ENCODE measurements at regions not wholly inside any gene's neighbourhood (a gene's known extent, or its start where the extent isn't known, plus 50 kb on each side); places are given as distances from the start of the nearest gene placed in this dataset.
"Not testable (repeated sequence)": the region's sequence is repeated elsewhere in the genome, so short reads cannot be mapped to it uniquely, and the experiment has no call there.

DNA sequence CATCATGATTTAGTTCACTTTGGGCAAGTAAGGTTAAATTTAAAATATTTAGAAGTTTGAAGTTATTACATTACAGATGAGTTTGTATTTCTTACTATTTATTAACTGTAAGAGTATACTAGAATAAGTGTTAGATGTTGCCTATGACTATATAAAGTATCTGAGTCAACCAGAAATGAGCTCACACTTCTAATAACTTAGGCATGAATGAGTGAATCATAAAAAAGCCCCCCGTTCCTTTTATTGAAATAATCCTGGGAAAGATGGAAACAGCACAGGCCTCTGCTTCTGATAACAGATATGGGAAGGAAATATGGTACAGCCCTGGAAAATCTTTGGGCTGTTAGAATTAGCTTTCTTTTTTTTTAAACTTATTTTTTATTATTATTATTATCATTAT lies 66.6 kb upstream of the TGFBR2 start:
- Mint-ChIP-seq H3K27me3 (ENCODE audit: insufficient read depth) (no peaks in the 10 kb centered on the region), H3K27ac (no peak overlapping the region), H3K9me3 (peaks cover 4% of the 10 kb centered on the region), H3K4me3 (no peak overlapping the region), H3K4me1 (no peaks in the 10 kb centered on the region), H3K36me3 (ENCODE audit: low read depth) (no peaks in the 10 kb centered on the region)
- no peaks in the 10 kb centered on the region for H3K36me3 ChIP-seq (ENCODE audit: control insufficient read depth, insufficient read depth, low read length)
- no peaks in the 10 kb centered on the region for H3K27me3 ChIP-seq (ENCODE audit: control insufficient read depth, insufficient read depth, low read length, poor library complexity, severe bottlenecking)
- no peaks in the 10 kb centered on the region for H3K9me3 ChIP-seq (ENCODE audit: control insufficient read depth, low read length)
- 100% methylated on average over 1 of the region's 1 CpG for WGBS, 2 experiments (ENCODE audit: insufficient coverage in 1 of 2, insufficient read length in 1 of 2)
- H3K4me3 ChIP-seq (ENCODE audit: low read length): no peak overlapping the region
- DNase-seq: no peak
- H3K4me1 ChIP-seq (ENCODE audit: control insufficient read depth, insufficient read depth, low read length): no peaks in the 10 kb centered on the region
- H3K9ac ChIP-seq (ENCODE audit: extremely low read depth, low read length, poor library complexity, severe bottlenecking): no peak overlapping the region
- no peak overlapping the region for H3K27ac ChIP-seq (ENCODE audit: low read depth, low read length)
- TF ChIP-seq, protein P1, sequence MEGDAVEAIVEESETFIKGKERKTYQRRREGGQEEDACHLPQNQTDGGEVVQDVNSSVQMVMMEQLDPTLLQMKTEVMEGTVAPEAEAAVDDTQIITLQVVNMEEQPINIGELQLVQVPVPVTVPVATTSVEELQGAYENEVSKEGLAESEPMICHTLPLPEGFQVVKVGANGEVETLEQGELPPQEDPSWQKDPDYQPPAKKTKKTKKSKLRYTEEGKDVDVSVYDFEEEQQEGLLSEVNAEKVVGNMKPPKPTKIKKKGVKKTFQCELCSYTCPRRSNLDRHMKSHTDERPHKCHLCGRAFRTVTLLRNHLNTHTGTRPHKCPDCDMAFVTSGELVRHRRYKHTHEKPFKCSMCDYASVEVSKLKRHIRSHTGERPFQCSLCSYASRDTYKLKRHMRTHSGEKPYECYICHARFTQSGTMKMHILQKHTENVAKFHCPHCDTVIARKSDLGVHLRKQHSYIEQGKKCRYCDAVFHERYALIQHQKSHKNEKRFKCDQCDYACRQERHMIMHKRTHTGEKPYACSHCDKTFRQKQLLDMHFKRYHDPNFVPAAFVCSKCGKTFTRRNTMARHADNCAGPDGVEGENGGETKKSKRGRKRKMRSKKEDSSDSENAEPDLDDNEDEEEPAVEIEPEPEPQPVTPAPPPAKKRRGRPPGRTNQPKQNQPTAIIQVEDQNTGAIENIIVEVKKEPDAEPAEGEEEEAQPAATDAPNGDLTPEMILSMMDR (conservative IDR thresholded peaks at IDR 0.05): no peak

DNA sequence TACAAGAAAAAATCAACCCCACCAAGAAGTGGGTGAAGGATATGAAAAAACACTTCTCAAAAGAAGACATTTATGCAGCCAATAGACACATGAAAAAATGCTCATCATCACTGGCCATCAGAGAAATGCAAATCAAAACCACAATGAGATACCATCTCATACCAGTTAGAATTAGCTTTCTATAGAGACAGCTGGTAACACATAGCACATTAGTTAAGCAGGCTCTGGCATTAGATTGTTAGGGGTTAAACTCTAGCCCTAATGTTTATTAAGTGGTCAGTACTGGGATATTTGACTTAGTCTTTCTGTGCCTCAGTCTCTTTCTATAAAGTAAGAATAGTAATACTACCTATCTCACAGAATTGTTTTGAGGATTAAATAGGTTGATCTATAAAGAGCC lies 65.2 kb upstream of the TGFBR2 start:
- not testable (repeated sequence) for H3K36me3 Mint-ChIP-seq (ENCODE audit: low read depth); H3K4me1 Mint-ChIP-seq; H3K9ac ChIP-seq (ENCODE audit: extremely low read depth, low read length, poor library complexity, severe bottlenecking); H3K27me3 ChIP-seq (ENCODE audit: control insufficient read depth, insufficient read depth, low read length, poor library complexity, severe bottlenecking); DNase-seq; H3K27ac ChIP-seq (ENCODE audit: low read depth, low read length); H3K4me1 ChIP-seq (ENCODE audit: control insufficient read depth, insufficient read depth, low read length); H3K27ac Mint-ChIP-seq; H3K9me3 ChIP-seq (ENCODE audit: control insufficient read depth, low read length); H3K4me3 ChIP-seq (ENCODE audit: low read length); H3K9me3 Mint-ChIP-seq; H3K4me3 Mint-ChIP-seq; H3K36me3 ChIP-seq (ENCODE audit: control insufficient read depth, insufficient read depth, low read length); H3K27me3 Mint-ChIP-seq (ENCODE audit: insufficient read depth)

DNA sequence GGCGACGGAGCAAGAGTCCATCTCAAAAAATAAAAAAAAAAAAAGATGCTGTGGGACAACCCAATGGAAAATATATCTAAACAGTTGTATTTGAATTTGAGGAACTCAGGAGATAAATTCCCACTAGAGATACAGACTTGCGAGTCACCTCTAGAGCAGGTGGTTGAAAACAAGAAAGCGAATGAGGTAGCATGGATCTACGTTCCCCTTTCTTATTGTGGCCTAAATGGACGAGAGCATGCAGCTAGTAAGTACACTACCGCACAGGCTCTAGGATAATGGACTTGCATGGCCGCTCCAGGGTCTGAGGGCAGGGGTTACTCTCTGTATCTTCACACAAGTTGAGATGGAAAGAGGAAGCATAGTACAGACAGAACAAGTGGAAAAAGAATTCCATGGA lies 63.5 kb upstream of the TGFBR2 start:
- H3K4me3 ChIP-seq (ENCODE audit: low read length): no peak overlapping the region
- H3K9me3 ChIP-seq (ENCODE audit: control insufficient read depth, low read length): no peaks in the 10 kb centered on the region
- 92 to 94% methylated on average over 6 to 8 of the region's 8 CpGs for WGBS, 2 experiments (ENCODE audit: insufficient coverage in 1 of 2, insufficient read length in 1 of 2)
- no peaks in the 10 kb centered on the region for H3K4me1 ChIP-seq (ENCODE audit: control insufficient read depth, insufficient read depth, low read length)
- H3K9ac ChIP-seq (ENCODE audit: extremely low read depth, low read length, poor library complexity, severe bottlenecking): no peak overlapping the region
- TF ChIP-seq, protein P1 (conservative IDR thresholded peaks at IDR 0.05): no peak
- Mint-ChIP-seq H3K27me3 (ENCODE audit: insufficient read depth) (no peaks in the 10 kb centered on the region), H3K9me3 (peaks cover 7% of the 10 kb centered on the region), H3K4me1 (no peaks in the 10 kb centered on the region), H3K4me3 (no peak overlapping the region), H3K27ac (no peak overlapping the region), H3K36me3 (ENCODE audit: low read depth) (peaks cover 4% of the 10 kb centered on the region)
- DNase-seq: no peak
- H3K36me3 ChIP-seq (ENCODE audit: control insufficient read depth, insufficient read depth, low read length): no peaks in the 10 kb centered on the region
- H3K27me3 ChIP-seq (ENCODE audit: control insufficient read depth, insufficient read depth, low read length, poor library complexity, severe bottlenecking): no peaks in the 10 kb centered on the region
- no peak overlapping the region for H3K27ac ChIP-seq (ENCODE audit: low read depth, low read length)

DNA sequence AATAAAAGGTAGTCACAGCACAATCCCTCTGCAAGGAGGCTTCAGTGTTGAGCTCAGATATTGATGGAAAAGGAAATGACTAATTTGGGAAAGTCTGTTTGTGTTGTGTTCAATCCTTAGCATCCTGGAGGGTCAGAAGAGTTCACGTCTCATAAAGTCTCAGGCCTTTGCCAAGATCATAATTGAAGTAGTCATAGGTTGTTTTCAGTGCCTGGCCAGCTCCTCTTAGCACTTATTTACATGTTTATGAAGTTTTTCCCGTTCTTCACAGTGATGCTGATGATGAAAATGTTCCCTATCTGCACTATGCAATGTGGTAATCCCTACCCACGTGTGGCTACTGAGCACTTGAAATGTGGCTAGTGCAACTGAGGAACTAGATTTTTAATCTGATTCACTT lies 61.6 kb upstream of the TGFBR2 start:
- no peak overlapping the region for H3K4me3 Mint-ChIP-seq
- Histone ChIP-seq H3K9me3 (ENCODE audit: control insufficient read depth, low read length) (peaks cover 5% of the 10 kb centered on the region), H3K27ac (ENCODE audit: low read depth, low read length) (no peak overlapping the region), H3K36me3 (ENCODE audit: control insufficient read depth, insufficient read depth, low read length) (no peaks in the 10 kb centered on the region), H3K4me1 (ENCODE audit: control insufficient read depth, insufficient read depth, low read length) (no peaks in the 10 kb centered on the region), H3K9ac (ENCODE audit: extremely low read depth, low read length, poor library complexity, severe bottlenecking) (no peak overlapping the region), H3K27me3 (ENCODE audit: control insufficient read depth, insufficient read depth, low read length, poor library complexity, severe bottlenecking) (no peaks in the 10 kb centered on the region), H3K4me3 (ENCODE audit: low read length) (no peak overlapping the region)
- no peak for DNase-seq
- WGBS, 2 experiments (ENCODE audit: insufficient coverage in 1 of 2, insufficient read length in 1 of 2): 80 to 100% methylated on average over 2 to 3 of the region's 3 CpGs
- TF ChIP-seq, protein P1 (conservative IDR thresholded peaks at IDR 0.05): no peak
- H3K9me3 Mint-ChIP-seq: peaks cover 12% of the 10 kb centered on the region
- H3K36me3 Mint-ChIP-seq (ENCODE audit: low read depth): peaks cover 4% of the 10 kb centered on the region
- H3K27ac Mint-ChIP-seq: no peak overlapping the region
- peaks cover 11% of the 10 kb centered on the region for H3K4me1 Mint-ChIP-seq
- H3K27me3 Mint-ChIP-seq (ENCODE audit: insufficient read depth): no peaks in the 10 kb centered on the region

All from endodermal cell (in vitro differentiated cells).